ENCODE measurements at regions not wholly inside any gene's neighbourhood (a gene's known extent, or its start where the extent isn't known, plus 50 kb on each side); places are given as distances from the start of the nearest gene placed in this dataset.
A peak's percentile ranks its signal among the peaks of the same experiment; 100 is the strongest.

GRCh38 chr13:40190641-40191100 lies 475.8 kb downstream of the FOXO1 start:
- H3K27ac ChIP-seq, result peak overlapping the region; percentile 42 to 50
- intact Hi-C loops (cut with DNase I), result loop anchor here (5.0 to 10.0 kb wide), 3 partner anchors 43 to 126 kb away; no protein-coding TSS in a partner anchor
- peak; percentile 30 for DNase-seq (ENCODE audit: low spot score)

DNA sequence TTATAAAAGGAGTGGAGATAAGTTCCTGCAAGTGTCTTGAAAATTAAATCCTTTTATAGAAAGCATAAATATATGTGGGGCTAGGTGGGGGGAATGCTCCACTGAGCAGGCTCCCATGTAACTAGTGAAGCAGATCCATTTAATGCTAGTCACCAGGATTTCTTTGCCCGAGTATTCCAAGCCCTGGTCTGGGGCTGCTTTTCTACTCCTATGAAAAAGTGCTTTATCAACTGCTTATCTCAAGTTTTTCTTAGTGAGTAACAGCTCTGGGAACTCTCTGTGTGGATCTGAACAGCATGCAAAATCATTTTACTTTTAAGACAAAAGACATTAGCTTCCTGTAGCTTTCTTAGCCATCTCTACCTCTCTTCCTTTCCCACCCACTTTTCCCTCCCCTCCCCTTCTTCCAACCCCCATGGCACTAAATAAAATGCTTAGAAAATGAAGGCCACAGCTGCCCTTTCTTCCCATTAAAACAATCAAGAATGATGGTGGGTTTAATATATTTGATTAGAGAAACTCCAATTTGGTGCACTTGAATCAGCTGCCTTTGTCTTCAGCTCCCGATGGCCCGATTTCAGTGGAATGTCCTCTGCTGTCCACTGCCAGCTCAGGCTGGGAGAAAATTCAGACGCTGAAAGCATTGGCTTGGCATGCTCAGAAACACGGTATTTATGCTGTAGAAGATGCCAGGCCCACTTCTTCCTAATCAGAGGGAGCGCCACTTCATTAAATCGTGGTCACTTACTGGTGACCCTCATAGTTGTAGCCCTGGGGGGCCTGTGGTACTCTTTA lies 475.1 kb downstream of the FOXO1 start:
- WGBS, result 35% methylated on average over 7 of the region's 7 CpGs
- Histone ChIP-seq H3K36me3 (no peaks in the 10 kb centered on the region), H3K27ac (peak overlapping the region; percentile 42 to 50), H3K4me3 (no peak overlapping the region), H3K9me3 (no peaks in the 10 kb centered on the region), H3K4me1 (replicated peaks) (no peaks in the 10 kb centered on the region), H3K27me3 (replicated peaks; ENCODE audit: insufficient read depth) (no peaks in the 10 kb centered on the region)
- DNase-seq (ENCODE audit: low spot score), result no peak
- intact Hi-C loops (cut with DNase I), result loop anchor here (5.0 to 10.0 kb wide), 3 partner anchors 44 to 127 kb away; no protein-coding TSS in a partner anchor
- TF ChIP-seq POLR2A (IDR thresholded peaks at IDR 0.05), result no peak
- no peak for TF ChIP-seq CTCF (IDR thresholded peaks at IDR 0.05)

More at GRCh38 chr13:40190641-40191100, 475.8 kb downstream of the FOXO1 start:
- Histone ChIP-seq H3K9me3 (no peaks in the 10 kb centered on the region), H3K4me1 (replicated peaks) (no peaks in the 10 kb centered on the region), H3K27me3 (replicated peaks; ENCODE audit: insufficient read depth) (no peaks in the 10 kb centered on the region), H3K36me3 (no peaks in the 10 kb centered on the region), H3K4me3 (no peak overlapping the region)
- no peak for TF ChIP-seq CTCF (IDR thresholded peaks at IDR 0.05)
- peak; percentile 34 for TF ChIP-seq POLR2AphosphoS5 (IDR thresholded peaks at IDR 0.05)
- TF ChIP-seq POLR2A (IDR thresholded peaks at IDR 0.05), result no peak
- WGBS, result 7% methylated on average over 5 of the region's 5 CpGs

DNA sequence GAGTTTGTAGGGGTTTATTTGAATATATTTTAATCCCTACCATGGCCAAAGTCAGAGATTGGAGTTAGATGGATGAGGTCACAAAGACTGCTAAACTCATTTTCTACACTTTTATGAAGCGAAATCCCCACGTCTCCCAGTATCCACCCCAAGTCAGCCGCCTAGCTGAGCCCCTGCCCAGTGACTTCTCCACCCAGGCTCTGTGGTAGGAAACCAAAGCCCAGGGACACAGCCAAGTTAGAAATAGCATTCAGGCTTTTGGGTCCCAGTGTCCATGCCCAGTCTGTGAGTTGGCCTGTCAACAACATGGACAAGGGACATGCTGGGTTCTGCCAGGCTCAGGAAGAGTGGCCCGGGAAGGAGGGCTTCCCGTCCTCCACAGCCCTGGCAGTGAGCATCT lies 474.0 kb downstream of the FOXO1 start:
- Histone ChIP-seq H3K27ac (peak overlapping the region; percentile 42 to 50), H3K9me3 (no peaks in the 10 kb centered on the region), H3K27me3 (replicated peaks; ENCODE audit: insufficient read depth) (no peaks in the 10 kb centered on the region), H3K4me1 (replicated peaks) (no peaks in the 10 kb centered on the region), H3K4me3 (no peak overlapping the region), H3K36me3 (no peaks in the 10 kb centered on the region)
- DNase-seq (ENCODE audit: low spot score), result no peak
- TF ChIP-seq CTCF (IDR thresholded peaks at IDR 0.05) (no peak), POLR2A (IDR thresholded peaks at IDR 0.05) (no peak), POLR2AphosphoS5 (IDR thresholded peaks at IDR 0.05) (no peak)
- intact Hi-C loops (cut with DNase I), result loop anchor here (5.0 to 10.0 kb wide), 3 partner anchors 45 to 128 kb away; no protein-coding TSS in a partner anchor
- 66% methylated on average over 5 of the region's 5 CpGs for WGBS

- no peaks in the 10 kb centered on the region for H3K9me3 ChIP-seq
- no peak overlapping the region for H3K4me3 ChIP-seq
- no peaks in the 10 kb centered on the region for H3K27me3 ChIP-seq (replicated peaks; ENCODE audit: insufficient read depth)
- DNase-seq (ENCODE audit: low spot score), result no peak
- H3K27ac ChIP-seq, result peak overlapping the region; percentile 42 to 50
- no peaks in the 10 kb centered on the region for H3K36me3 ChIP-seq
- no peaks in the 10 kb centered on the region for H3K4me1 ChIP-seq (replicated peaks)
- 26% methylated on average over 7 of the region's 7 CpGs for WGBS
- intact Hi-C loops (cut with DNase I), result loop anchor here (5.0 to 10.0 kb wide), 3 partner anchors 44 to 128 kb away; no protein-coding TSS in a partner anchor
- TF ChIP-seq CTCF (IDR thresholded peaks at IDR 0.05) (no peak), POLR2A (IDR thresholded peaks at IDR 0.05) (no peak), POLR2AphosphoS5 (IDR thresholded peaks at IDR 0.05) (no peak)
Measured at GRCh38 chr13:40192858-40193257, 473.6 kb downstream of the FOXO1 start.
